Peyer's patch (tissue), 4 donors: ENCODE measurements at regions not wholly inside any gene's neighbourhood (a gene's known extent, or its start where the extent isn't known, plus 50 kb on each side); places are given as distances from the start of the nearest gene placed in this dataset.

Experiments used
- DNase-seq, 3 donors: peaks; one replicate each; pipeline ENCODE4 v3.0.0-alpha.2; 2017 to 2019
- H3K27ac ChIP-seq, 4 donors: fragments of 200-600 bp; sonication (generic); one replicate each; pipeline ENCODE4 v1.5.1; 2016 to 2019
- H3K27me3 ChIP-seq, 2 donors: fragments of 200-600 bp; sonication (generic); one replicate each; pipeline ENCODE4 v1.5.1; 2019
- H3K36me3 ChIP-seq, 3 donors: fragments of 200-600 bp; sonication (generic); one replicate each; pipeline ENCODE4 v1.5.1; 2016 to 2019
- H3K4me1 ChIP-seq, 4 donors: fragments of 200-600 bp; sonication (generic); one replicate each; pipeline ENCODE4 v1.5.1; 2016 to 2019
- H3K4me3 ChIP-seq, 4 donors: fragments of 200-600 bp; sonication (generic); 1 replicate in 3 of 4; 2 replicates in 1 of 4; pipeline ENCODE4 v1.5.1; 2016 to 2019; ENCODE audit warnings: mild to moderate bottlenecking in 1 of 4
- H3K9me3 ChIP-seq, 4 donors: fragments of 200-600 bp; sonication (generic); one replicate each; pipeline ENCODE4 v1.5.1; 2016 to 2019; ENCODE audit warnings: mild to moderate bottlenecking in 1 of 4
- POLR2A ChIP-seq, 2 donors: fragments of 450-650 bp; IDR thresholded peaks; one replicate each; pipeline ENCODE4 v1.5.1; 2017; ENCODE audit warnings: antibody characterized with exemption in 2 of 2, mild to moderate bottlenecking in 2 of 2, moderate library complexity in 2 of 2
- TF ChIP-seq, protein P1 (sequence below), 6 experiments: fragments of 450-650 bp in 4 of 6; fragments of 200-600 bp in 2 of 6; sonication (generic) in 1 of 6; IDR thresholded peaks; one replicate each; pipeline ENCODE4 v1.5.1; 2017 to 2019; ENCODE audit warnings: antibody characterized with exemption in 6 of 6, mild to moderate bottlenecking in 3 of 6, moderate library complexity in 1 of 6

GRCh38 chr14:45519766-45520165 is 266.8 kb upstream of the MIS18BP1 start:
- no peaks in the 10 kb centered on the region for H3K4me1 ChIP-seq
- H3K9me3 ChIP-seq = no peaks in the 10 kb centered on the region
- H3K27me3 ChIP-seq = no peaks in the 10 kb centered on the region
- no peak overlapping the region for H3K4me3 ChIP-seq
- no peaks in the 10 kb centered on the region for H3K36me3 ChIP-seq
- DNase-seq = no peak
- H3K27ac ChIP-seq = no peak overlapping the region
- TF ChIP-seq, protein P1, sequence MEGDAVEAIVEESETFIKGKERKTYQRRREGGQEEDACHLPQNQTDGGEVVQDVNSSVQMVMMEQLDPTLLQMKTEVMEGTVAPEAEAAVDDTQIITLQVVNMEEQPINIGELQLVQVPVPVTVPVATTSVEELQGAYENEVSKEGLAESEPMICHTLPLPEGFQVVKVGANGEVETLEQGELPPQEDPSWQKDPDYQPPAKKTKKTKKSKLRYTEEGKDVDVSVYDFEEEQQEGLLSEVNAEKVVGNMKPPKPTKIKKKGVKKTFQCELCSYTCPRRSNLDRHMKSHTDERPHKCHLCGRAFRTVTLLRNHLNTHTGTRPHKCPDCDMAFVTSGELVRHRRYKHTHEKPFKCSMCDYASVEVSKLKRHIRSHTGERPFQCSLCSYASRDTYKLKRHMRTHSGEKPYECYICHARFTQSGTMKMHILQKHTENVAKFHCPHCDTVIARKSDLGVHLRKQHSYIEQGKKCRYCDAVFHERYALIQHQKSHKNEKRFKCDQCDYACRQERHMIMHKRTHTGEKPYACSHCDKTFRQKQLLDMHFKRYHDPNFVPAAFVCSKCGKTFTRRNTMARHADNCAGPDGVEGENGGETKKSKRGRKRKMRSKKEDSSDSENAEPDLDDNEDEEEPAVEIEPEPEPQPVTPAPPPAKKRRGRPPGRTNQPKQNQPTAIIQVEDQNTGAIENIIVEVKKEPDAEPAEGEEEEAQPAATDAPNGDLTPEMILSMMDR (IDR thresholded peaks at IDR 0.05) = no peak
- no peak for TF ChIP-seq POLR2A (IDR thresholded peaks at IDR 0.05)

DNA sequence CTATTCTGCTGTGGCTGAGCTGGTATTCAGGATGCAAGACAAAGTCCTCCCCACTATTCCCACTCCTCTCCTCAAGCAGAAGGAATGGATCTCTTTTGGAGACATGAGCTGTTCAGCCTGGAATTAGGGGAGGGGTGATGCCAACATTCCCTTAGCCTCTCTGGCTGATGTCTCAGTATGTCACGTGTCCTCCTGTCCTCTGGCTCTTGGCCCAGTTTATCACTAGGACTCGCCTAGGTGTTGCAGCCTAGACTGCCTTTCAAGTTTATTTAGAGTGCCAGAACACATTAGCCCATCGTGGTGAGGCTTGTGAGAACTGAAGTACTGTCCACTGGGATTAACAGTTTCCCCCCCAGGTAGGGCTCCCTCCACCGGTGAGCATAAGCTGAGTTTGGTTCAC is 239.9 kb upstream of the MIS18BP1 start:
- Histone ChIP-seq H3K4me3 (no peak overlapping the region), H3K27me3 (no peaks in the 10 kb centered on the region), H3K4me1 (no peaks in the 10 kb centered on the region), H3K36me3 (no peaks in the 10 kb centered on the region), H3K27ac (no peak overlapping the region), H3K9me3 (no peaks in the 10 kb centered on the region)
- DNase-seq = no peak
- TF ChIP-seq POLR2A (IDR thresholded peaks at IDR 0.05) = no peak
- TF ChIP-seq, protein P1 (IDR thresholded peaks at IDR 0.05) = no peak

- Histone ChIP-seq H3K27ac (no peak overlapping the region), H3K4me1 (no peaks in the 10 kb centered on the region), H3K27me3 (no peaks in the 10 kb centered on the region), H3K36me3 (no peaks in the 10 kb centered on the region), H3K4me3 (no peak overlapping the region), H3K9me3 (no peaks in the 10 kb centered on the region)
- TF ChIP-seq, protein P1 (IDR thresholded peaks at IDR 0.05) = no peak
- TF ChIP-seq POLR2A (IDR thresholded peaks at IDR 0.05) = no peak
- no peak for DNase-seq
Measured at GRCh38 chr14:45491914-45492313, 238.9 kb upstream of the MIS18BP1 start.

DNA sequence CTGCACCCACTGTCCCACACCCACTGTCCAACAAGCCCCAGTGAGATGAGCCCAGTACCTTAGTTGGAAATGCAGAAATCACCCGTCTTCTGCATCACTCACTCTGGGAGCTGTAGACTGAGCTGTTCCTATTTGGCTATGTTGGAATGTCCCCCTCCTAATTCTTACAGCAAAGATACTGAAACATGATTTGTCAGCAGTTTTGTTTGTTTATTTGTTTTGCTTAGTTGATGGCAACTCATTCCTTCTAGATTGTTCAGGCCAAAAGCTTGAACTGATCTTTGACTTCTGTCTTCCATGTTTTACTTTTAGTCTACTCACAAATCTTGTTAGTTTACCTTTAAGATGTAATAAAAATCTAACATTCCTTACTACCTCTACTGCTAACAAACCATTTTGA is 233.6 kb upstream of the MIS18BP1 start:
- no peak overlapping the region for H3K27ac ChIP-seq
- peaks cover 0 to 5% (median 0%) of the 10 kb centered on the region in 4 donors for H3K9me3 ChIP-seq
- no peaks in the 10 kb centered on the region for H3K36me3 ChIP-seq
- H3K27me3 ChIP-seq = no peaks in the 10 kb centered on the region
- TF ChIP-seq, protein P1 (IDR thresholded peaks at IDR 0.05) = no peak
- TF ChIP-seq POLR2A (IDR thresholded peaks at IDR 0.05) = no peak
- no peak overlapping the region for H3K4me3 ChIP-seq
- DNase-seq = no peak
- H3K4me1 ChIP-seq = no peaks in the 10 kb centered on the region

GRCh38 chr14:45467023-45467422 is 214.0 kb upstream of the MIS18BP1 start:
- no peak for DNase-seq
- TF ChIP-seq POLR2A (IDR thresholded peaks at IDR 0.05) = no peak
- TF ChIP-seq, protein P1 (IDR thresholded peaks at IDR 0.05) = no peak
- H3K9me3 ChIP-seq = no peaks in the 10 kb centered on the region
- no peaks in the 10 kb centered on the region for H3K27me3 ChIP-seq
- no peak overlapping the region for H3K27ac ChIP-seq
- H3K36me3 ChIP-seq = no peaks in the 10 kb centered on the region
- H3K4me3 ChIP-seq = no peak overlapping the region
- H3K4me1 ChIP-seq = no peaks in the 10 kb centered on the region

- Histone ChIP-seq H3K27me3 (no peaks in the 10 kb centered on the region), H3K4me1 (no peaks in the 10 kb centered on the region), H3K27ac (no peak overlapping the region), H3K4me3 (no peak overlapping the region), H3K36me3 (no peaks in the 10 kb centered on the region), H3K9me3 (no peaks in the 10 kb centered on the region)
- no peak for DNase-seq
- TF ChIP-seq, protein P1 (IDR thresholded peaks at IDR 0.05) = no peak
- TF ChIP-seq POLR2A (IDR thresholded peaks at IDR 0.05) = no peak
Measured at GRCh38 chr14:45434221-45434620, 181.2 kb upstream of the MIS18BP1 start.
